Superior temporal gyrus (tissue), 1 donor: ENCODE measurements at regions not wholly inside any gene's neighbourhood (a gene's known extent, or its start where the extent isn't known, plus 50 kb on each side); places are given as distances from the start of the nearest gene placed in this dataset.
"Not testable (repeated sequence)": the region's sequence is repeated elsewhere in the genome, so short reads cannot be mapped to it uniquely, and the experiment has no call there.

Source experiments
- DNase-seq: peaks from one replicate; pipeline ENCODE4 v3.0.0-alpha.2; 2016; ENCODE audit errors: extremely low spot score

DNA sequence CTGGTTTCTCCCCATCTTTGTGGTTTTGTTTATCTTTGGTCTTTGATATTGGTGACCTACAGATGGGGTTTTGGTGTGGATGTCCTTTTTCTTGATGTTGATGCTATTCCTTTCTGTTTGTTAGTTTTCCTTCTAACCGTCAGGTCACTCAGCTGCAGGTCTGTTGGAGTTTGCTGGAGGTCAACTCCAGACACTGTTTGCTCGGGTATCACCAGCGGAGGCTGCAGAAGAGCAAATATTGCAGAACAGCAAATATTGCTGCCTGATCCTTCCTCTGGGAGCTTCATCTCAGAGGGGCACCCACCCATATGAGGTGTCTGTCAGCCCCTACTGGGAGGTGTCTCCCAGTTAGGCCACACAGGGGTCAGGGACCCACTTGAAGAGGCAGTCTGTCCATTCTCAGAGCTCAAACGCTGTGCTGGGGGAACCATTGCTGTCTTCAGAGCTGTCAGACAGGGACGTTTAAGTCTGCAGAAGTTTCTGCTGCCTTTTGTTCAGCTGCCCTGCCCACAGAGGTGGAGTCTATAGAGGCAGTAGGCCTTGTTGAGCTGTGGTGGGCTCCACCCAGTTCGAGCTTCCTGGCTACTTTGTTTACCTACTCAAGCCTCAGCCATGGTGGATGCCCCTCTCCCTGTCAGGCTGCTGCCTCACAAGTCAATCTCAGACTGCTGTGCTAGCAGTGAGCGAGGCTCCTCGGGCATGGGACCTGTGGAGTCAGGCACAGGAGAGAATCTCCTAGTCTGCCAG is 94.8 kb upstream of the BNIP2 start:
- DNase-seq, result not testable (repeated sequence)

GRCh38 chr15:59779110-59779509 is 90.0 kb upstream of the BNIP2 start:
- no peak for DNase-seq

DNA sequence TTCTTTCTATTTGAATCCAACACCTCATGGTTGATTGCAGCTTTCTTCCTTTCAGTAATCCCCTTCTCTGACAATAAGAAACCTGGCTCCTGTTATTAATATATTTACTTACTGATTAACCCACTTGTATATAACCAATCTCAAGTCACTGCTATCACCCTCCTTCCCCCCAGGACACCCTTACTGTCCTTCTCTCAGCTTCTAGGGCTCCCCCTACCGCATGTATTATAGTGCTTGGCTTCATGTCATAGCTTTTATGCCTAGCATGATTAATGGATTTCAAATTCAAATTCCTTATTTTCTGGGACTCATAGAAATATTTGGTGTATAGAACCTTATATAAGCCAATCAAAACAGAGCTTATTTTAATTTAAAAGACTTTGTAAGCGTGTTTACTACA is 75.7 kb upstream of the BNIP2 start:
- no peak for DNase-seq

- no peak for DNase-seq
These were observed 73.4 kb upstream of the BNIP2 start for GRCh38 chr15:59762558-59762957.

- DNase-seq, result not testable (repeated sequence)
These were observed 71.1 kb upstream of the BNIP2 start for GRCh38 chr15:59760256-59760655.

GRCh38 chr15:59751552-59752413 is 62.7 kb upstream of the BNIP2 start:
- no peak for DNase-seq

DNA sequence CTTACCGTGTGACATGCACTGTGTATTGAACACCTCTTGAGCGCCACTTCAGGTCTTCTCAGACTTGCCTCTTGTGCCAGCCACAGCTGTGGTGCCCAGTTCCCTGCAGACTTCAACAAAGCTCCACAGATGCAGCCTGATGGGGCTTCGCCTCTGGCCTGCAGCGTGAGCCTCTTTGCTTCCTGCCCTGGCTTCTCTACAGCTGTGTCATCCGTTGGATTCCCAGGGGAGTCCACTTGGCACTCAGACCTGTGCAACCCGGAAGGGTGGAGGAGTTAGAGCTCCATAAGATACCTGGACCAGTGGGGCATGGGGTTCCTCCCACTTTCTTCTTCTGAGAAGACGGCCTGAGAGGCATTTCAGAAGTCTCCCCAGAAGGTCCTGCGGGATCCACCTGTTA is 57.7 kb upstream of the BNIP2 start:
- no peak for DNase-seq

GRCh38 chr15:59741274-59741906 is 52.3 kb upstream of the BNIP2 start:
- DNase-seq, result no peak

GRCh38 chr15:59739557-59740186 is 50.6 kb upstream of the BNIP2 start:
- no peak for DNase-seq
